Iris pigment epithelial cell (primary cell): ENCODE measurements at regions not wholly inside any gene's neighbourhood (a gene's known extent, or its start where the extent isn't known, plus 50 kb on each side); places are given as distances from the start of the nearest gene placed in this dataset.

Experiments
- DNase-seq: peaks from one replicate; pipeline ENCODE4 v3.0.0-alpha.2; 2011; ENCODE audit warnings: low read depth

GRCh38 chr20:50301165-50301564, 110.5 kb downstream of the CEBPB start:
- DNase-seq, result no peak

DNA sequence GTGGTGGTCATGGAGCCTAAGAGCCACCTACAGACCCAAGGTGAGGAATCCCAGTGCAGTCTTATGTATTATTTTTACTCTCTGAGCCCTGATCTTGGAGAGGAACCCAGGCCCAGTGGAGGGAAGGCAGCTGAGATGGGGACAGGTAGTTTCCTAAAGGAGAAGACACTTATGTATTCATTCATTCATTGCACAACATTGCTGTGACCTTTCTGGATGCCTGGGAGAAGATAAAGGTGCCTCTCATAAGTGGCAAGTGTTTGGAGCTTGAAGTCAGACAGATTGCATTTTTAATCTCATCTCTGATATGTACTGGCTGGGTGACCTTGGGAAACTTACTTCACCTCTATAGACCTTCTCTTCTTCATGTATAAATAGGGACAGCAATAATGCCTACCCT, 111.1 kb downstream of the CEBPB start:
- DNase-seq, result no peak

- no peak for DNase-seq
Measured at GRCh38 chr20:50302341-50303057, 111.9 kb downstream of the CEBPB start.

DNA sequence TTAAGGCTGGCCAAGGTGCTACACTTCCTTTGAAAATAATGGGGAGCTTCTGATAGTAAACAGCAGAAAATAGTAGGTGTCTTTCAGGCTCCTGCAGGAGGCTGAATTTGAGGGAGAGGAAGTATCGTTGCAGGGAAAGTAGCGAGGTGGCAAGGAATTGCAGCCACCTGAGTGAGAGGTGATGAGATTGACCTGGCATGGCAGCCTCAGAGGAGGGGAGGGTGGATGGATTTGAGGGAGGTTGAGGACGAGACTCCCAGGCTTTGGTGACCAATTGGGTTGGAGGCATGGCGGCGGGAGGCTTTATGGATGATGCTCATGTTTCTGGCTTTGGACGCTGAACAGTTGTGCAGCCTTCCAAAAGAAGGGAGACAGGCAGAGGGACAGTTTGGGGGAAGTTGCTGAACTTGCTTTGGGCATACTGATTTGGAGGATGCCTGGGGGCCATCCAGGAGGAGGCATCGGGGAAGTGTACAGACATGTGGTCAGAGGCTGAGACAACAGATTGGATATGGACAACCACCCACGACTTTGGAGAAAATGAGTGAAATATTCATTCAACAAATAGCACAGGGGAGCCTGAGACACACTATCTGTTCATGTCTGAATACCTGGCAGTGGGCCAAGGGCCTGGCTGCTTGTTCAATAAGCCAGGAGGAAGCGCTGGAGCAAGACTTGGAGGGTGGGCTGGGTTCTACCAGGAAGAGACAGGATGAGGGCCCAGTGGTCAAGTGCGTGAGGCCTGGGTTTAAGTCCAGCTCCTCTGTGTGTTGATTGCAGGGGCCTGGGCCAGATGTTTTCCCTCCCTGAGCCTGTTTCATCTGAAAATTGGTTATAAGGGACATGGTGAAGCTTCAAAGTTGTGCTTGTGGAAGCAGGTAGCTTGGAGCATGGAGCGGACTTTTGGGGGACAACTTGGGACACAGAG, 113.2 kb downstream of the CEBPB start:
- DNase-seq, result peak; percentile 81

- DNase-seq, result peak; percentile 49
Measured at GRCh38 chr20:50304501-50304856, 113.8 kb downstream of the CEBPB start.

DNA sequence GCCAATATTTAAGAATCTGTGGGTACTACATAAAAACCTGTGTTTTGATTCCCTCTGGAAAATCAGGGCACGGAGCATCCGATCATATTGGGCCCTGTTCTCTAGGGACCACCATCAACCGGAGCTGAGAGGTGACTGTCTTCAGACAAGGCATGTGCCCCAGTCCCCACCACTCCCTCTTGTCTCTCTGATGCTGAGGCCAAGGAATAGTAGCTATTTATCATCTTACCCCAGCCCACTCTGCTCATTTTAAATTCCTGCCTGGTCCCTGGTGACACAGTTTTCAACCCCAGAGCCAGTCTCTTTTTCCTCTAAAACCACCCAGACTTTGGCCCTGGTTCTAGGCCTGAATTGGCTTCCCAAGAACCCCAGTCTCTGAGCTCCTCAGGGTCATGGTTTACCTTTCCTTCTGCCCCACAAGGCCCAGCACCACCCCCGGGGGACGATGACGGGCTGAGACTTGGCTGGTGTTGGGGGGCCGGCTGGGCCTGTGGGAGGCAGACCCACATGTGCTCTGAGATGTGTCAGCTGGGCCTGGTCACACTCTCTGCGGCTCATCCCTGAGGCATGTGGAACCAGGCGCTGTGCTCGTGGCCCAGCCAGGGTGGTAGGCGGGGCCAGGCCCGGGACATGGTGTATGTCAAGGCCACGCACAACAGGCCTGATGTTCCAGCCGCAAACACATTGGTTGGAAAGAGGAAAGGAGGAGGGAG, 114.4 kb downstream of the CEBPB start:
- DNase-seq, result peak; percentile 86

DNA sequence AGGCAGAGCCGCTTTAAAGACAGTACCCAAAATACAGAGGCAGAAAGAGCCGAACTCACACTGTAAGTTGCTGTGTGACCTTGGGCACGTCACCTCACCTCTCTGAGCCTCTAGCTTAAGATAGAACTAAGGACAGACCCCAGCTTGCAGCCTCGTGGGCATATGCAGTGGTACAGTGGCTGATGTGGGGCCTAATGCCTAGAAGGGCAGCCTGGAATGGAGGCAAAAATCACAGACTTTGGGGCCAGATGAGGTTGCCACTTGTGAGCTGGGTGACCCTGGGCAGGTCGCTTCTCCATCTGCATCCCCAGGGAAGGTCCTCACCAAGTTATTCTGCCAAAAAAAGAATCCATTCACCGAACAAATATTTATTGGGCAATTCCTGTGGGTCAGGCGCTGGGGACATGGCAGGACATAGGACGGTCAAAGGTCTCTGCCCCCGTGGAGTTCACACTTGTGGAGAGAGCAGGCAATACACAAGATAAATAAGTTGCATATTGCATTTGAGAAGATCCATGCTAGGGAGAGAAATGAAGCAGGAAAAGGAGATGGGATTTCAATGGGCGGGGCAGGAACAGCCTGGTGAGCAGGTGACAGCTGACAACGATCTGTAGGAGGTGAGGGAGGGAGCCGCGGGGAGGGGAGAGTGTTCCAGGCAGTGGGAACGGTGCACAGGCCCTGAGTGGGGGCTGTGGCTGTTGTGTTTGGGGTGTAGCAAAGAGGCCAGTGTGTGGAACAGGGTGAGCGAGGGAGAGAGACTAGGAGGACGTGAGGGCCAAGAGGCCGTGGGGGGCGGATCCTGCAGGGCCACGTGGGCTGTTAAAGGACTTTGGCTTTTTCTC, 115.2 kb downstream of the CEBPB start:
- no peak for DNase-seq

GRCh38 chr20:50306478-50307423, 116.1 kb downstream of the CEBPB start:
- DNase-seq, result no peak

- DNase-seq, result no peak
Measured at GRCh38 chr20:50308166-50308512, 117.5 kb downstream of the CEBPB start.

- DNase-seq, result peak; percentile 95
Measured at GRCh38 chr20:50308513-50309279, 118.1 kb downstream of the CEBPB start.

DNA sequence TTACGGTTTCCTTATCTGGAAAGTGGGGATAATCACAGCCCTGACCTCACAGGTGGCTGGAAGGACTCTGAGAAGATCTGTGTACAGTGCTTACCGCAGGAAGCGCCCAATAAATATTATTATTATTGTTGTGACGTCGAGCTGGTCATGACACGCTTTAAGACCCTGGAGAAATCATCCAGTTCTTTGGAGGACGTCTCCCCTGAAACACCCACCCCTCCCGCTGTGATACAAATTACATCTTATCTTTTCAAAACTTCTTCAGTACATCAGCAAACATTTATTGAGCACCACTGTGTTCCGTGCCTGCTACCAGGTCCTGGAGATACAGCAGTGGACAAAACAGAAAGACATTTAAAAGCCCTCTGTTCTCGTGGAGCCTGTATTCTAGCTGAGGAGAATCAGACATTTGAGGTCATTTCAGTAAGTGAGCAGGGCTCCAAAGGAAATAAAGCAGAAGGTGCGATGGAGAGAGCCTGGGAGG, 118.7 kb downstream of the CEBPB start:
- peak; percentile 74 for DNase-seq

DNA sequence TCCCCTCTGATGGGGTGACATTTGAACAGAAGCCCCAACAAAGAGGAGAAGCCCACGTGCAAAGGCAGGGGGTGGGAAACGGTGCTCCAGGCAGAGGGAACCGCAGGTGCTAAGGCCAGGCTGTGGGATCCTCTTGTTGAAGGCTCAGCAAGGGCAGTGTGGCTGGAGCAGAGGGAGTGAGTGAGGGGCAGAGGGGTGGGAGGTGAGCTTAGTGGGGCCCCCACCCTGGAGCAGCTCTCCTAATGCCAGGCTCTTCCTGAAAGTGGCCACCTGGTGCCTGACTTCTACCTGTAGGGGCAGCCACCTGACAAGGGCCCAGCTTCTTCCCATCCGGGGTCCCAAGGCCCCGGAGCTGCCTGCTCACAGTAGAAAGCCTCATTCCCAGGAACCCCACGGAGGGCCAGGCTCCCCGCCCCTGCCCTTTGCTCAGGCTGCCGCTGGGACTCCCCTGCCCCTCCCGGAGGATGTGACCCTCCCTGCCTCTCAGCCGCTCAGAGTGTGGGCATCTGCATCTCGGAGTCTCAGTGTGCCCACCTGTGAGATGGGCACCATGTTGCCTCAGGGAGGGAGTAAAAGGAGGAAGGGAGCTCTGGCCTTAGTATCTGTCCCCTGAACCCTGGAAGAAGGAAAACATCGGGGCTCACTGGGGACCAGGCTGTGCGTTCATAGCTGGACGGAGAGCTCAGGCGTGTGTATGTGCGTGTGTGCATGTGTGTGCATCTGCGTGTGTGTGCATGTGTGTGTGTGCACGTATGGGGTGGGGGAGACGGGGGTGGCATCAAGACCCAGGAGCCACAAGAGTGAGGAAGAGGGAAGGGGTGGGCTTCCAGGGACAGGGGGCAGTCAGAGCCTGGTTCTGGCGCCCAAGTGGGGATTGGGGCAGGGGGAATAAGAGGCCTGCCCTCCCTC, 119.4 kb downstream of the CEBPB start:
- no peak for DNase-seq

DNA sequence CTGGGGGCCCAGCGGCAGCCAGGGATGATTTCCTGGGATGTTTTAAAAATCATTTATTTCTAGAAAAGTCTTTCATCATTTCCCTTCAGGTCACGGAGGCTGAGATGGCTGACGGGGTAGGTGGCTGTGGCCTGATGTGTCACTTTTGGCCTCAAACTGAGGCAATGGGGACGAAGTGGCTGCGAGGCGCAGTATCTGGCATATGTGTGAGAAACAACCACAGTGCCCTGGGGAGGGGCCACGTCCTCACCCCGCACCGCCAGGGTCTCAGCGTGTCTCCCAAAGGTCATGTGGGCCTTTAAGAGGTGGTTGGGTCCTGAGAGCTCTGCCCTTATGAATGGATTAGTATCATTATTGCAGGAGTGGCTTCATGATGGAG, 120.0 kb downstream of the CEBPB start:
- DNase-seq, result no peak

DNA sequence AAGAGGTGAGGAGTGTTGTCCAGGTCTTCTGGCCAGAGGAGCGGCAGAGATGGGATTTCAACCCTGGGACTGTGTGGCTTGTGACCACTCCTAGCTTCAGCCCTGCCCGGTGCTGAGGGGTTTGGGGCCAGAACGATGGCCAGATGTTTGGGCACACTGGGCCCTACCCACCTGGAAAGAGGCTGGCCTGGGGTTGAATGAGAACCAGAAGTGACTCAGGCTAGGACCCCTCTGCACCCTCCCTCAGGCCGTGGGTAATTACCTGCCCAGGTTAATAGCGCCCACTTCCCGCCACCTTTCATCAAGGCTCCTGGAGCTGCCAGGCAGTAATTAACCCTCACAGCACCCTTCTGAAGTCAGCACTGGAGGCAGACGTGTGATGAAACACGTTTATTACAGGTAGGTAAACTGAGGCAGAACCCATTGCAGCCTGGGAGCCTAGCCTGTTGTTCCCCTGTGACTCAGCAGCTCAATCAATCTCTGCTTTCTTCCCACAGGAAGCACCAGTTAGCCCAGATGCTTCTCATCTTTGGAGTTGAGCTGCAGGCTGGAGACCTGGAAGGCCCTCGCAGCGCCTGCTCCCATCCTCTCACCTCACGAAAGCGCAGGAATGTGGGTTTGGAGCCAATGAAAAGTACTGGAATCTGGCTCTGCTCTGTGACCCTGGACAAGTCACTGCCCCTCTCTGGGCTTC, 120.8 kb downstream of the CEBPB start:
- no peak for DNase-seq

DNA sequence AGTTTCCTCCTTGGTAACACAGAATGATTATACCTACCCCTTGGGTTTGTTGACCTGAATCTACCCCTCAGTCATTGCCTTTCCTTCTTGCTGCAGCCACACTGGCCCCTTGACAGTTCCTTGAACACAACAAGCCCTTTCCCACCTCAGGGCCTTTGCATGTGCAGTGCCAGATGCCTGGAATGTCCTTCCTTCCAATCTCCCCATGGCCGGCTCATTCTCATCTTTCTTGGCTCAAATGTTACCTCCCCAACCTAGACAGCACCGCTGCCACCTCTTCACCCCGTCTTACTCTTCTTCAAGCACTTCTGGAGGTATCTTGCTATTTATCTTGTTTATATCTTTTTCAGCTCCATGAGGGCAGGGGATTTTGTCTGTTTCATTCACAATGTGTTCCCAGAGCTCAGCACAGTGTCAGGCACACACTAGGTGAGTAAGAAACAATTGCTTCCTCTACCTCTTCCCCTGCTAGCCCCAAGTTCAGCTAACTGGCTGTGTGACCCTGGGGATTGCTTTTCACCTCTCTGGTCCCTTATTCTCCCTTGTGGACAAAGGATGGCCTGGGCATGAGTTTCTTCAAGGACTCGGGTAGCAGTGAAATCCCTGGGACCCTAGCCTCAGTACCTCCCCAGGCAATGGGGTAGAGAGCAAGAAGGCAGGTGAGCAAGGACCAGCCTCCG, 121.5 kb downstream of the CEBPB start:
- DNase-seq, result no peak

GRCh38 chr20:50312682-50313521, 122.3 kb downstream of the CEBPB start:
- peak; percentile 44 for DNase-seq

GRCh38 chr20:50313522-50313820, 122.8 kb downstream of the CEBPB start:
- no peak for DNase-seq
